CD14-positive monocyte (primary cell): ENCODE measurements at regions not wholly inside any gene's neighbourhood (a gene's known extent, or its start where the extent isn't known, plus 50 kb on each side); places are given as distances from the start of the nearest gene placed in this dataset.

ENCODE experiments used
- DNase-seq, 3 donors: peaks; one replicate each; pipeline ENCODE4 v3.0.0-alpha.2; 2011 to 2022
- H2AFZ ChIP-seq: 2 replicates; pipeline ENCODE4 v1.6.0; 2012; ENCODE audit warnings: mild to moderate bottlenecking, low read depth, low read length, inconsistent platforms; ENCODE audit not compliant: insufficient read depth, poor library complexity, severe bottlenecking
- H3K27ac ChIP-seq, 2 donors: 1 replicate in 1 of 2; 2 replicates in 1 of 2; pipeline ENCODE4 v1.5.1; 2012 to 2013; ENCODE audit warnings: low read length in 2 of 2, control low read depth in 1 of 2, inconsistent platforms in 1 of 2, low read depth in 1 of 2, mild to moderate bottlenecking in 1 of 2
- H3K27me3 ChIP-seq, 2 donors: one replicate each; pipeline versions ENCODE4 v1.6.0 to v1.6.1; 2011 to 2013; ENCODE audit warnings: low read length in 2 of 2; ENCODE audit not compliant: control insufficient read depth in 2 of 2, insufficient read depth in 2 of 2
- H3K36me3 ChIP-seq, 2 donors: replicated peaks in 1 of 2; 1 replicate in 1 of 2; 2 replicates in 1 of 2; pipeline versions ENCODE4 v1.5.1 to v1.6.1; 2012 to 2013; ENCODE audit warnings: low read length in 2 of 2, control low read depth in 1 of 2, inconsistent platforms in 1 of 2, mild to moderate bottlenecking in 1 of 2; ENCODE audit not compliant: insufficient read depth in 2 of 2, control insufficient read depth in 1 of 2
- H3K4me1 ChIP-seq, 2 donors: 1 replicate in 1 of 2; 2 replicates in 1 of 2; pipeline versions ENCODE4 v1.5.1 to v1.6.1; 2012 to 2013; ENCODE audit warnings: low read length in 2 of 2, control low read depth in 1 of 2, inconsistent platforms in 1 of 2, mild to moderate bottlenecking in 1 of 2, moderate library complexity in 1 of 2; ENCODE audit not compliant: insufficient read depth in 2 of 2, control insufficient read depth in 1 of 2
- H3K4me2 ChIP-seq: replicated peaks from 2 replicates; pipeline ENCODE3; 2012; ENCODE audit warnings: low read length, moderate library complexity, mild to moderate bottlenecking; ENCODE audit not compliant: poor library complexity, severe bottlenecking; ENCODE audit errors: extremely low read depth
- H3K4me3 ChIP-seq, 3 experiments: fragments of 200-600 bp in 1 of 3; sonication (generic) in 1 of 3; replicated peaks in 1 of 3; 1 replicate in 2 of 3; 2 replicates in 1 of 3; pipeline ENCODE4 v1.5.1; 2011 to 2013; ENCODE audit warnings: low read length in 3 of 3, mild to moderate bottlenecking in 3 of 3, control low read depth in 2 of 3, low read depth in 2 of 3, inconsistent platforms in 1 of 3, moderate library complexity in 1 of 3
- H3K79me2 ChIP-seq: 2 replicates; pipeline ENCODE4 v1.6.0; 2012; ENCODE audit warnings: mild to moderate bottlenecking, control low read depth, inconsistent platforms, low read length, moderate library complexity; ENCODE audit not compliant: insufficient read depth
- H3K9ac ChIP-seq: 2 replicates; pipeline ENCODE4 v1.6.0; 2017; ENCODE audit warnings: low read length, mild to moderate bottlenecking; ENCODE audit not compliant: insufficient read depth, poor library complexity, severe bottlenecking
- H3K9me3 ChIP-seq, 2 donors: replicated peaks in 1 of 2; 1 replicate in 1 of 2; 2 replicates in 1 of 2; pipeline versions ENCODE4 v1.5.1 to v1.6.1; 2012 to 2013; ENCODE audit warnings: low read length in 2 of 2, control low read depth in 1 of 2; ENCODE audit not compliant: control insufficient read depth in 1 of 2, insufficient read depth in 1 of 2
- H4K20me1 ChIP-seq: 2 replicates; pipeline ENCODE4 v1.6.0; 2012; ENCODE audit warnings: mild to moderate bottlenecking, low read length, control low read depth, moderate library complexity; ENCODE audit not compliant: insufficient read depth
- H3K27ac Mint-ChIP-seq, 7 donors: one replicate each; pipeline ENCODE4 v1.8.0; 2020; ENCODE audit warnings: mild to moderate bottlenecking in 7 of 7, mixed read lengths in 7 of 7, moderate library complexity in 6 of 7, inconsistent platforms in 2 of 7
- H3K27me3 Mint-ChIP-seq, 3 donors: one replicate each; pipeline ENCODE4 v1.8.0; 2021 to 2022; ENCODE audit warnings: low read depth in 3 of 3, mild to moderate bottlenecking in 3 of 3, mixed read lengths in 3 of 3, moderate library complexity in 3 of 3, inconsistent platforms in 1 of 3
- H3K36me3 Mint-ChIP-seq, 2 donors: one replicate each; pipeline ENCODE4 v1.8.0; 2020; ENCODE audit warnings: mixed read lengths in 2 of 2, inconsistent platforms in 1 of 2, mild to moderate bottlenecking in 1 of 2
- H3K4me1 Mint-ChIP-seq: one replicate; pipeline ENCODE4 v1.8.0; 2020; ENCODE audit warnings: mild to moderate bottlenecking, mixed read lengths
- H3K4me3 Mint-ChIP-seq, 2 donors: one replicate each; pipeline ENCODE4 v1.8.0; 2020; ENCODE audit warnings: mild to moderate bottlenecking in 2 of 2, mixed read lengths in 2 of 2, moderate library complexity in 1 of 2
- H3K9me3 Mint-ChIP-seq, 7 donors: one replicate each; pipeline ENCODE4 v1.8.0; 2020 to 2022; ENCODE audit warnings: mixed read lengths in 7 of 7, mild to moderate bottlenecking in 6 of 7, moderate library complexity in 6 of 7, inconsistent platforms in 2 of 7
- CTCF ChIP-seq: fragments of 200-600 bp; IDR thresholded peaks from one replicate; pipeline ENCODE4 v1.8.0; 2022; ENCODE audit warnings: antibody characterized with exemption, mild to moderate bottlenecking
- WGBS: methylation state at CpG from one replicate; pipeline ENCODE4 v1.1.5; 2013; ENCODE audit warnings: missing lambda C conversion rate; ENCODE audit not compliant: insufficient coverage; 5-methylcytosine and 5-hydroxymethylcytosine counted together
- intact Hi-C, 2 donors: fragments of 100-400 bp; cut with micrococcal nuclease; formaldehyde crosslinking; loops; one replicate each; pipeline versions ENCODE4 v1.15.0 to v1.15.1; 2023

GRCh38 chr2:236879416-236879963 lies 206.2 kb upstream of the COPS8 start:
- Histone ChIP-seq H3K4me2 (no peak overlapping the region), H3K79me2 (no peaks in the 10 kb centered on the region), H3K9ac (no peak overlapping the region), H3K4me3 (no peak overlapping the region), H3K27ac (no peak overlapping the region), H3K36me3 (no peaks in the 10 kb centered on the region), H3K27me3 (peaks cover 10 to 19% of the 10 kb centered on the region in 2 donors), H2AFZ (no peak overlapping the region), H3K9me3 (peaks cover 0 to 4% of the 10 kb centered on the region in 2 donors), H4K20me1 (no peaks in the 10 kb centered on the region), H3K4me1 (peaks cover 10% of the 10 kb centered on the region in 2 donors)
- H3K9me3 Mint-ChIP-seq, result peaks cover 3 to 13% (median 7%) of the 10 kb centered on the region in 7 donors
- no peak for TF ChIP-seq CTCF
- 100% methylated on average over 1 of the region's 3 CpGs for WGBS
- peak overlapping the region in 1 of 7 donors; percentile 15 for H3K27ac Mint-ChIP-seq
- no peak overlapping the region for H3K4me3 Mint-ChIP-seq
- intact Hi-C loops, result loop anchor here in 1 of 2 donors (10.0 kb wide), 1 partner anchor 135 kb away; no protein-coding TSS in a partner anchor
- H3K4me1 Mint-ChIP-seq, result peaks cover 17% of the 10 kb centered on the region
- no peak for DNase-seq
- H3K27me3 Mint-ChIP-seq, result peaks cover 23 to 40% (median 38%) of the 10 kb centered on the region in 3 donors
- H3K36me3 Mint-ChIP-seq, result peaks cover 0 to 6% of the 10 kb centered on the region in 2 donors

- peaks cover 10% of the 10 kb centered on the region in 2 donors for H3K4me1 ChIP-seq
- no peak overlapping the region for H3K27ac ChIP-seq
- H2AFZ ChIP-seq, result no peak overlapping the region
- intact Hi-C loops, result no loop called here
- no peaks in the 10 kb centered on the region for H3K27me3 ChIP-seq
- Mint-ChIP-seq H3K4me1 (peaks cover 7% of the 10 kb centered on the region), H3K9me3 (peaks cover 3 to 13% (median 7%) of the 10 kb centered on the region in 7 donors), H3K36me3 (no peaks in the 10 kb centered on the region), H3K4me3 (no peak overlapping the region), H3K27ac (no peak overlapping the region), H3K27me3 (peaks cover 9 to 29% (median 19%) of the 10 kb centered on the region in 3 donors)
- no peaks in the 10 kb centered on the region for H3K36me3 ChIP-seq
- no peak for DNase-seq
- WGBS, result no CpG with 5 or more reads among the region's 2 CpGs
- peaks cover 0 to 4% of the 10 kb centered on the region in 2 donors for H3K9me3 ChIP-seq
- H4K20me1 ChIP-seq, result no peaks in the 10 kb centered on the region
- no peak overlapping the region for H3K4me2 ChIP-seq
- no peak overlapping the region for H3K4me3 ChIP-seq
- no peaks in the 10 kb centered on the region for H3K79me2 ChIP-seq
- no peak overlapping the region for H3K9ac ChIP-seq
- TF ChIP-seq CTCF, result no peak
These were observed 203.6 kb upstream of the COPS8 start for GRCh38 chr2:236882074-236882473.
